B cell (primary cell): ENCODE measurements at regions not wholly inside any gene's neighbourhood (a gene's known extent, or its start where the extent isn't known, plus 50 kb on each side); places are given as distances from the start of the nearest gene placed in this dataset.

Source experiments
- ATAC-seq: fragments of 200-7000 bp; cut with Tn5 transposase; one replicate; pipeline ENCODE4 v1.10.0; 2021; ENCODE audit warnings: low read depth, mild to moderate bottlenecking, moderate number of reproducible peaks, moderate library complexity
- CTCF ChIA-PET: fragments of 350-600 bp; sonication (Branson Sonifier 250); formaldehyde crosslinking; loops from one replicate; lab custom pipeline; 2021; ENCODE audit warnings: antibody characterized with exemption, inconsistent platforms; lab: Charles Lee
- POLR2A ChIA-PET: fragments of 350-600 bp; sonication (Branson Sonifier 250); formaldehyde crosslinking; loops from one replicate; lab custom pipeline; 2021; ENCODE audit warnings: antibody characterized with exemption; lab: Charles Lee
- DNase-seq: peaks from one replicate; pipeline ENCODE4 v3.0.0; 2013
- H2AFZ ChIP-seq: 2 replicates; pipeline ENCODE4 v1.6.1; 2012; ENCODE audit warnings: mild to moderate bottlenecking, low read depth, low read length; ENCODE audit not compliant: insufficient read depth, poor library complexity, severe bottlenecking
- H3K27ac ChIP-seq, 2 donors: 1 replicate in 1 of 2; 2 replicates in 1 of 2; pipeline ENCODE4 v1.5.1; 2012 to 2013; ENCODE audit warnings: low read length in 2 of 2, mild to moderate bottlenecking in 2 of 2, moderate library complexity in 1 of 2
- H3K27me3 ChIP-seq, 4 experiments: fragments of 200-600 bp in 1 of 4; sonication (generic) in 1 of 4; replicated peaks in 1 of 4; 1 replicate in 2 of 4; 2 replicates in 2 of 4; pipeline versions ENCODE4 v1.6.1 to v1.7.0; 2013 to 2016; ENCODE audit warnings: low read length in 3 of 4, mild to moderate bottlenecking in 2 of 4, mixed read lengths in 1 of 4, moderate library complexity in 1 of 4; ENCODE audit not compliant: insufficient read depth in 4 of 4, control insufficient read depth in 3 of 4; ENCODE audit errors: control extremely low read depth in 1 of 4
- H3K36me3 ChIP-seq, 2 experiments: replicated peaks in 1 of 2; 1 replicate in 1 of 2; 2 replicates in 1 of 2; pipeline versions ENCODE4 v1.6.1 to v1.7.1; 2013; ENCODE audit warnings: low read length in 1 of 2; ENCODE audit not compliant: insufficient read depth in 2 of 2, control insufficient read depth in 1 of 2; ENCODE audit errors: control extremely low read depth in 1 of 2, extremely low read depth in 1 of 2
- H3K4me1 ChIP-seq, 2 donors: fragments of 200-600 bp in 1 of 2; sonication (generic) in 1 of 2; 1 replicate in 1 of 2; 2 replicates in 1 of 2; pipeline versions ENCODE4 v1.5.1 to v1.6.1; 2013 to 2017; ENCODE audit warnings: low read length in 2 of 2; ENCODE audit not compliant: control insufficient read depth in 2 of 2, insufficient read depth in 2 of 2
- H3K4me2 ChIP-seq: replicated peaks from 2 replicates; pipeline ENCODE3; 2012; ENCODE audit warnings: mild to moderate bottlenecking, low read depth, low read length; ENCODE audit not compliant: poor library complexity, severe bottlenecking
- H3K4me3 ChIP-seq, 5 experiments: fragments of 200-600 bp in 1 of 5; sonication (generic) in 1 of 5; 1 replicate in 3 of 5; 2 replicates in 2 of 5; pipeline versions ENCODE4 v1.5.1 to v1.7.0; 2011 to 2016; ENCODE audit warnings: low read length in 4 of 5, mild to moderate bottlenecking in 4 of 5, low read depth in 2 of 5, control low read depth in 1 of 5, moderate library complexity in 1 of 5; ENCODE audit not compliant: insufficient read depth in 1 of 5; ENCODE audit errors: control extremely low read depth in 1 of 5, extremely low read depth in 1 of 5
- H3K79me2 ChIP-seq: fragments of 200-600 bp; sonication (generic); one replicate; pipeline ENCODE4 v1.6.0; 2016; ENCODE audit warnings: low read length; ENCODE audit not compliant: control insufficient read depth, insufficient read depth
- H3K9ac ChIP-seq: fragments of 200-600 bp; sonication (generic); 2 replicates; pipeline ENCODE4 v1.6.1; 2017; ENCODE audit warnings: mild to moderate bottlenecking, low read length, moderate library complexity
- H3K9me3 ChIP-seq, 3 donors: one replicate each; pipeline versions ENCODE4 v1.6.1 to v1.7.1; 2013; ENCODE audit warnings: low read length in 2 of 3; ENCODE audit not compliant: control insufficient read depth in 2 of 3, insufficient read depth in 1 of 3; ENCODE audit errors: control extremely low read depth in 1 of 3
- H4K20me1 ChIP-seq: 2 replicates; pipeline ENCODE4 v1.6.0; 2012; ENCODE audit warnings: mild to moderate bottlenecking, low read length; ENCODE audit not compliant: insufficient read depth, control insufficient read depth, poor library complexity, severe bottlenecking
- H3K27ac Mint-ChIP-seq: one replicate; pipeline ENCODE4 v1.8.0; 2021; ENCODE audit warnings: mixed read lengths
- H3K27me3 Mint-ChIP-seq: one replicate; pipeline ENCODE4 v1.8.0; 2021; ENCODE audit warnings: mixed read lengths
- H3K4me1 Mint-ChIP-seq: one replicate; pipeline ENCODE4 v1.8.0; 2021; ENCODE audit warnings: mixed read lengths
- H3K4me3 Mint-ChIP-seq: one replicate; pipeline ENCODE4 v1.8.0; 2021; ENCODE audit warnings: mixed read lengths
- H3K9me3 Mint-ChIP-seq: one replicate; pipeline ENCODE4 v1.8.0; 2022; ENCODE audit warnings: mixed read lengths; ENCODE audit not compliant: insufficient read depth
- CTCF ChIP-seq: fragments of 200-600 bp; IDR thresholded peaks from one replicate; pipeline ENCODE4 v1.8.0; 2022; ENCODE audit warnings: antibody characterized with exemption, mild to moderate bottlenecking
- EZH2 ChIP-seq: IDR thresholded peaks from 2 replicates; pipeline ENCODE4 v1.6.1; 2012; ENCODE audit warnings: borderline replicate concordance, low read depth, mild to moderate bottlenecking, moderate library complexity, low read length; ENCODE audit not compliant: insufficient read depth, poor library complexity, severe bottlenecking
- WGBS: methylation state at CpG from one replicate; pipeline ENCODE4 v1.1.5; 2013; ENCODE audit warnings: missing lambda C conversion rate; ENCODE audit not compliant: insufficient coverage; 5-methylcytosine and 5-hydroxymethylcytosine counted together
- intact Hi-C: fragments of 100-400 bp; cut with micrococcal nuclease; formaldehyde crosslinking; loops from one replicate; pipeline ENCODE4 v1.10.0; 2022

- no peaks in the 10 kb centered on the region for H3K27me3 ChIP-seq
- Mint-ChIP-seq H3K4me3 (no peak overlapping the region), H3K27me3 (peaks cover 8% of the 10 kb centered on the region), H3K9me3 (no peaks in the 10 kb centered on the region), H3K27ac (no peak overlapping the region), H3K4me1 (peaks cover 10% of the 10 kb centered on the region)
- no peak for ATAC-seq
- no peak overlapping the region for H3K4me3 ChIP-seq
- CTCF ChIA-PET, result no interaction called here
- H3K27ac ChIP-seq, result no peak overlapping the region
- no peaks in the 10 kb centered on the region for H4K20me1 ChIP-seq
- H2AFZ ChIP-seq, result no peak overlapping the region
- POLR2A ChIA-PET, result no interaction called here
- H3K4me2 ChIP-seq, result no peak overlapping the region
- TF ChIP-seq EZH2 (no peak), CTCF (no peak)
- H3K9ac ChIP-seq, result no peak overlapping the region
- no peaks in the 10 kb centered on the region for H3K36me3 ChIP-seq
- no peaks in the 10 kb centered on the region for H3K79me2 ChIP-seq
- intact Hi-C loops, result no loop called here
- no peaks in the 10 kb centered on the region for H3K9me3 ChIP-seq
- WGBS, result no CpG with 5 or more reads among the region's 2 CpGs
- peaks cover 9% of the 10 kb centered on the region in 2 donors for H3K4me1 ChIP-seq
- no peak for DNase-seq
Measured at GRCh38 chr1:199178646-199179045, 539.8 kb downstream of the PTPRC start.

DNA sequence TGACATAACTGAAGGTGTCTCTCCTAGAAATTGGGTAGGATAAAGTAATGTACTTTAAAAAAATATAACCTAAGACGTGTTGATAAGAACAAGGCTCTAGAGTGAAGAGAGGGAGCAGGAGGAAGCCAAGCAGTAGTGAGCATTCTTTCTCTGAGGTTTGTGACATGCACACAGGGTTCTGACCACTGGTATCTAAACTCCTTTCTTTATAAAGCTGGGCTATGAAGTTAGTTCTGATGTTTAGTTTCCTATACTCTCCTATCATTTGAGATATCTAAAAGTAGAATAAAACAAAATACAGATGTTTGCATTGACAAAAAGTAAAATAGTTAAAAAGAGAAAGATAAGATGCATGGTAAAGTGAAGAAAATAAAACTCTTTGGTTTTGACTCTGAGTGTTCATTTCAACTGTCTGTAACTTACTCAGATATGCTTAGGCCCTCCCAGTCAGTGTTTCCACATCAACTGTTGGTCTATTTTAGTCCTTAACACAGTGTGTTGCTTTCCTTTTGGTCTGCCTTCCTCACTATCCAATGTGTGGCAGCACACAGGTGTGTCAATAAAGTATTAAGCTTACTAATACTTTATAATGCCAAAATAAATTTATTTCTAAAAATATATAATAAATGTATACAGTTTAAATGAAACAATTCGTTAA is 543.5 kb downstream of the PTPRC start:
- H3K9me3 ChIP-seq, result peaks cover 0 to 1% (median 0%) of the 10 kb centered on the region in 3 donors
- no peaks in the 10 kb centered on the region for H3K4me1 ChIP-seq
- ChIA-PET POLR2A (no interaction called here), CTCF (no interaction called here)
- no peak for ATAC-seq
- no peak overlapping the region for H3K4me3 Mint-ChIP-seq
- no peak overlapping the region for H3K9ac ChIP-seq
- H3K27ac Mint-ChIP-seq, result no peak overlapping the region
- no peak overlapping the region for H3K27ac ChIP-seq
- no CpG with 5 or more reads among the region's 2 CpGs for WGBS
- H4K20me1 ChIP-seq, result no peaks in the 10 kb centered on the region
- no peak for DNase-seq
- H3K9me3 Mint-ChIP-seq, result no peaks in the 10 kb centered on the region
- no peaks in the 10 kb centered on the region for H3K36me3 ChIP-seq
- H3K27me3 Mint-ChIP-seq, result peaks cover 8% of the 10 kb centered on the region
- H3K4me1 Mint-ChIP-seq, result no peaks in the 10 kb centered on the region
- no peak overlapping the region for H3K4me3 ChIP-seq
- no peak overlapping the region for H2AFZ ChIP-seq
- no peaks in the 10 kb centered on the region for H3K27me3 ChIP-seq
- intact Hi-C loops, result no loop called here
- no peak for TF ChIP-seq CTCF
- no peak for TF ChIP-seq EZH2
- no peaks in the 10 kb centered on the region for H3K79me2 ChIP-seq
- no peak overlapping the region for H3K4me2 ChIP-seq
